ENCODE measurements at regions not wholly inside any gene's neighbourhood (a gene's known extent, or its start where the extent isn't known, plus 50 kb on each side); places are given as distances from the start of the nearest gene placed in this dataset.
"Not testable (repeated sequence)": the region's sequence is repeated elsewhere in the genome, so short reads cannot be mapped to it uniquely, and the experiment has no call there.

- in situ Hi-C loops (cut with MboI; ENCODE audit: low sequenced_read_pairs) = no loop called here
Observed at GRCh38 chr16:86948046-86948445, 369.1 kb downstream of the C16orf95 start.

- in situ Hi-C loops (cut with MboI; ENCODE audit: low sequenced_read_pairs) = no loop called here
Observed at GRCh38 chr16:86949116-86949515, 368.1 kb downstream of the C16orf95 start.

- in situ Hi-C loops (cut with MboI; ENCODE audit: low sequenced_read_pairs) = no loop called here
Observed at GRCh38 chr16:86949630-86950029, 367.6 kb downstream of the C16orf95 start.

- in situ Hi-C loops (cut with MboI; ENCODE audit: low sequenced_read_pairs) = no loop called here
Observed at GRCh38 chr16:86951041-86951822, 366.0 kb downstream of the C16orf95 start.

- in situ Hi-C loops (cut with MboI; ENCODE audit: low sequenced_read_pairs) = no loop called here
Observed at GRCh38 chr16:86951831-86952598, 365.2 kb downstream of the C16orf95 start.

GRCh38 chr16:86952769-86953168 is 364.4 kb downstream of the C16orf95 start:
- in situ Hi-C loops (cut with MboI; ENCODE audit: low sequenced_read_pairs) = no loop called here

GRCh38 chr16:86953631-86954391 is 363.4 kb downstream of the C16orf95 start:
- in situ Hi-C loops (cut with MboI; ENCODE audit: low sequenced_read_pairs) = no loop called here

- in situ Hi-C loops (cut with MboI; ENCODE audit: low sequenced_read_pairs) = no loop called here
Observed at GRCh38 chr16:86955136-86955855, 361.9 kb downstream of the C16orf95 start.

- in situ Hi-C loops (cut with MboI; ENCODE audit: low sequenced_read_pairs) = no loop called here
Observed at GRCh38 chr16:86956437-86956836, 360.8 kb downstream of the C16orf95 start.

GRCh38 chr16:86957662-86958198 is 359.5 kb downstream of the C16orf95 start:
- in situ Hi-C loops (cut with MboI; ENCODE audit: low sequenced_read_pairs) = not testable (repeated sequence)

GRCh38 chr16:86958423-86958822 is 358.8 kb downstream of the C16orf95 start:
- in situ Hi-C loops (cut with MboI; ENCODE audit: low sequenced_read_pairs) = no loop called here

- in situ Hi-C loops (cut with MboI; ENCODE audit: low sequenced_read_pairs) = no loop called here
Observed at GRCh38 chr16:86959091-86959651, 358.0 kb downstream of the C16orf95 start.

GRCh38 chr16:86959729-86960128 is 357.5 kb downstream of the C16orf95 start:
- in situ Hi-C loops (cut with MboI; ENCODE audit: low sequenced_read_pairs) = no loop called here

GRCh38 chr16:86960266-86960665 is 356.9 kb downstream of the C16orf95 start:
- in situ Hi-C loops (cut with MboI; ENCODE audit: low sequenced_read_pairs) = no loop called here

- in situ Hi-C loops (cut with MboI; ENCODE audit: low sequenced_read_pairs) = no loop called here
Observed at GRCh38 chr16:86961171-86961601, 356.0 kb downstream of the C16orf95 start.

- in situ Hi-C loops (cut with MboI; ENCODE audit: low sequenced_read_pairs) = no loop called here
Observed at GRCh38 chr16:86962259-86962658, 354.9 kb downstream of the C16orf95 start.

- in situ Hi-C loops (cut with MboI; ENCODE audit: low sequenced_read_pairs) = no loop called here
Observed at GRCh38 chr16:86962913-86963312, 354.3 kb downstream of the C16orf95 start.

- in situ Hi-C loops (cut with MboI; ENCODE audit: low sequenced_read_pairs) = no loop called here
Observed at GRCh38 chr16:86963600-86964575, 353.3 kb downstream of the C16orf95 start.

- in situ Hi-C loops (cut with MboI; ENCODE audit: low sequenced_read_pairs) = no loop called here
Observed at GRCh38 chr16:86964796-86965241, 352.4 kb downstream of the C16orf95 start.
